Karpas-422 (cell line): ENCODE measurements at regions not wholly inside any gene's neighbourhood (a gene's known extent, or its start where the extent isn't known, plus 50 kb on each side); places are given as distances from the start of the nearest gene placed in this dataset.

ENCODE experiments used
- DNase-seq: peaks from one replicate; pipeline ENCODE4 v3.0.0-alpha.2; 2015
- H2AFZ ChIP-seq: fragments of 200-600 bp; sonication (generic); 2 replicates; pipeline ENCODE4 v1.6.1; 2014; ENCODE audit warnings: antibody characterized with exemption, low read length, mixed read lengths
- H3K27ac ChIP-seq: fragments of 200-600 bp; sonication (generic); 2 replicates; pipeline ENCODE4 v1.5.1; 2014; ENCODE audit warnings: mild to moderate bottlenecking, low read length, moderate library complexity
- H3K27me3 ChIP-seq: fragments of 200-600 bp; sonication (generic); 2 replicates; pipeline ENCODE4 v1.6.1; 2014; ENCODE audit warnings: low read length, mixed read lengths
- H3K36me3 ChIP-seq: fragments of 200-600 bp; sonication (generic); 2 replicates; pipeline ENCODE4 v1.6.1; 2014; ENCODE audit warnings: low read length, mixed read lengths; ENCODE audit not compliant: insufficient read depth
- H3K4me1 ChIP-seq: fragments of 200-600 bp; sonication (generic); 2 replicates; pipeline ENCODE4 v1.6.1; 2014; ENCODE audit warnings: mild to moderate bottlenecking, low read length, mixed read lengths
- H3K4me2 ChIP-seq: fragments of 200-600 bp; sonication (generic); 2 replicates; pipeline ENCODE4 v1.6.1; 2014; ENCODE audit warnings: low read length, low read depth, mild to moderate bottlenecking; ENCODE audit not compliant: poor library complexity, severe bottlenecking
- H3K4me3 ChIP-seq: fragments of 200-600 bp; sonication (generic); 2 replicates; pipeline ENCODE4 v1.5.1; 2014; ENCODE audit warnings: mild to moderate bottlenecking, antibody characterized with exemption, low read length, mixed read lengths
- H3K79me2 ChIP-seq: fragments of 200-600 bp; sonication (generic); 2 replicates; pipeline ENCODE4 v1.6.1; 2014; ENCODE audit warnings: mild to moderate bottlenecking, low read length, mixed read lengths
- H3K9ac ChIP-seq: fragments of 200-600 bp; sonication (generic); 2 replicates; pipeline ENCODE4 v1.6.0; 2014; ENCODE audit warnings: low read length
- H3K9me2 ChIP-seq: fragments of 200-600 bp; sonication (generic), shearing (Covaris generic); replicated peaks from 2 replicates; pipeline ENCODE4 v1.6.0; 2014; ENCODE audit warnings: mild to moderate bottlenecking, low read length, moderate library complexity; ENCODE audit not compliant: insufficient read depth
- H3K9me3 ChIP-seq: fragments of 300-700, 200-600 bp; sonication (generic); 2 replicates; pipeline ENCODE4 v1.6.1; 2014; ENCODE audit warnings: low read length, mixed read lengths
- H4K20me1 ChIP-seq: fragments of 200-600 bp; sonication (generic); 2 replicates; pipeline ENCODE4 v1.6.1; 2014; ENCODE audit warnings: mild to moderate bottlenecking, antibody characterized with exemption, low read length, low read depth; ENCODE audit not compliant: insufficient read depth

DNA sequence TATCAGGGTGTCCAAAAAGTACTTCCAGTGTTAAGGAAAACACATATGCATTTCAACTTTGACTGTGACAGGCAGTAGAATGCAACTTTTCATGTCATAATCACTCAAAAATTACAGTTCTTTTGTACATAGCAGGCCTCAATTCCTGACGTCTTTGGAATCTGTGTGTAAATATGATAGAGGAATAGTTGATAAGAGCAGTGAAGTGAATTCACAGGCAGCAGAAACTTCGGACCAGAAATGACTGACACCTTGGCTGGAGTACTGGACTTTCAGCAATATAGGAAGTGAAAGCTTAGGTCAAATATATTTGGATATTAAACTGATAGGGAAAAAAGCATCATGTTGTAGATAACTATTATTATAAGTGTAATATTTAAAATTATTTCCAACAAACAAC is 1741.2 kb upstream of the PCDH20 start:
- Histone ChIP-seq H3K36me3 (no peaks in the 10 kb centered on the region), H3K9ac (no peak overlapping the region), H3K27ac (no peak overlapping the region), H4K20me1 (no peaks in the 10 kb centered on the region), H3K79me2 (no peaks in the 10 kb centered on the region), H3K4me1 (no peaks in the 10 kb centered on the region), H3K4me2 (no peak overlapping the region), H3K27me3 (no peaks in the 10 kb centered on the region), H3K9me2 (no peaks in the 10 kb centered on the region), H2AFZ (peak overlapping the region; percentile 87), H3K4me3 (no peak overlapping the region), H3K9me3 (no peaks in the 10 kb centered on the region)
- DNase-seq, result no peak

DNA sequence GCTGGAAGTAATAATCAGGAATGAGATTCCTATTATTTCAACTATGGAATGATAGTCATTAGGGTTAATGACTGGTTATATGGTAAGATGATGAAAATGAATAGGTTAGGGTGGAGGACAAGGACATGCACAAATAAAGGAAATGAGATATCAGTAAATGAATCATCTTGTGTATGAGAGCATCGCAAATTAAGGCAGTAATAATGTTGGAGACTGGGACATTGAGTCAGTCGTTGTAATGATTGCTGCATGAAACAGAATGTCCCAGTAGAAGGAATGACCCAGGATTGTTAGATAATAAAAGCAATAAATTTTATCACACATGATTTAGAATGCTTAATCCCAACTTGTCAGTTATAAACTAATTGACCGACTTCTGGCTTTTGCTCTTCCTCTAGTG is 1733.7 kb upstream of the PCDH20 start:
- no peaks in the 10 kb centered on the region for H3K79me2 ChIP-seq
- no peak overlapping the region for H3K4me3 ChIP-seq
- no peak for DNase-seq
- no peaks in the 10 kb centered on the region for H3K4me1 ChIP-seq
- no peaks in the 10 kb centered on the region for H3K27me3 ChIP-seq
- H3K27ac ChIP-seq, result no peak overlapping the region
- H3K9ac ChIP-seq, result no peak overlapping the region
- no peaks in the 10 kb centered on the region for H3K36me3 ChIP-seq
- no peaks in the 10 kb centered on the region; the same call in none of the 2 replicates for H3K9me3 ChIP-seq
- H4K20me1 ChIP-seq, result no peaks in the 10 kb centered on the region
- no peak overlapping the region for H3K4me2 ChIP-seq
- H2AFZ ChIP-seq, result no peak overlapping the region
- no peaks in the 10 kb centered on the region for H3K9me2 ChIP-seq

DNA sequence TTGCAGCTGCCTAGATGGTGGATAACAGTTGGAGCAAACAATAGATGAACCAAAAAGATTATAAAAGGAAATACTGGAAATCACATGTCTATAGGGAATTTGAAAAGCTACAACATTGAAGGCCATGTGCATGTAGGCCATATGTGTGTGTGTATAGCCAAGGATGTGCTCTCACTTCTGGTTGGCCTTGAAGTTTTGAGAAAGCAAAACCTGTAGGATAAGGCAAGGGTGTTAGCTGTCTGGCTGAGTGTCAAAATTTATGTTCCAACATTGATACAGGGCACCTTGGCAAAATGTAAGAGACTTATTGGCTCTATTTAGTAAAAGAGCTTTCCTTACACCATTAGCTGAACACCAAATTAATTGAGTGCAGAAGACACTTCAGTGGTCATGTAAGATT is 1723.6 kb upstream of the PCDH20 start:
- Histone ChIP-seq H2AFZ (peak overlapping the region; percentile 67; the same call in 1 of the 2 replicates), H3K4me3 (no peak overlapping the region), H3K36me3 (no peaks in the 10 kb centered on the region), H3K9me2 (no peaks in the 10 kb centered on the region), H3K27ac (no peak overlapping the region), H3K79me2 (no peaks in the 10 kb centered on the region), H3K4me2 (no peak overlapping the region), H3K9me3 (peaks cover 6% of the 10 kb centered on the region; the same call in 1 of the 2 replicates), H3K4me1 (no peaks in the 10 kb centered on the region), H3K9ac (no peak overlapping the region), H4K20me1 (no peaks in the 10 kb centered on the region), H3K27me3 (no peaks in the 10 kb centered on the region)
- no peak for DNase-seq

DNA sequence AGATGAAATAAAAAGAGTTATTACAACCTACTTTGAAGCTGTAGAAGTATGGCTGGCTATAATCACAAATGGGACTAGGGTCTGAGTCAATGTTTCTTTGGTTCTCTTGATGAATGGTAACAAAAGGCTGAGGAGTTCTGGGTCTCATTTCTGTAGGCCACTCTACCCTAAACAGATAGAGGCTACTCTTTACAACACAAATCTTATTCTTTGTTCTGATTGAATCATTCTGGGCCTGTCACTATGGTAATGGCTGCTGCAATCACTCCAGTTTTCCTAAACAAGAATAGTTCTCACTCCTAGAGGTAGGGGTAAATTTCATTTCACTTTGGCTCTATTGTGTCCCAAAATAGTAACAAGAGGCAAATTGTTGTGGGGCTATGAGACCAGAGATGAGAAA is 1714.3 kb upstream of the PCDH20 start:
- no peak for DNase-seq
- no peaks in the 10 kb centered on the region for H3K79me2 ChIP-seq
- H3K36me3 ChIP-seq, result no peaks in the 10 kb centered on the region
- H3K27ac ChIP-seq, result no peak overlapping the region
- H3K27me3 ChIP-seq, result no peaks in the 10 kb centered on the region
- H4K20me1 ChIP-seq, result no peaks in the 10 kb centered on the region
- no peaks in the 10 kb centered on the region for H3K9me2 ChIP-seq
- H2AFZ ChIP-seq, result no peak overlapping the region
- no peak overlapping the region for H3K9ac ChIP-seq
- H3K9me3 ChIP-seq, result no peaks in the 10 kb centered on the region
- no peak overlapping the region for H3K4me2 ChIP-seq
- H3K4me3 ChIP-seq, result no peak overlapping the region
- no peaks in the 10 kb centered on the region for H3K4me1 ChIP-seq

DNA sequence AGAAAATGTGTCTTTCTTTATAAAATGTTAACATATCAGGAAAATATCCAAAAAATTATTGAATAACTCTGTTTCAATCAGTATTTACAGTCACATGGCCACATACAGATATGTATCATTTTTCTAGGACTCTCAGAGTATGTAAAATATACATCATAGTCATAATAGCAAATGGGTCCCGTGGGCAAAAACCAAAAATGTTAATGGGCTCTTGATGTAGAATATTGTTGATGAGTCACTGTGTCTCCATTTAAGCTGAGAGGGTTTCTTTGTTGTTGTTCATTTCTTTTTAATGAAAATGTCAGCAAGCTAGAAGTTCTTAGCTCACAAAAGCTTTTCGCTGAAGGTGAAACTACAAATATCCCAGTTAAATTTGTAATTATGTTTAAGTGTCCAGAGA is 1713.1 kb upstream of the PCDH20 start:
- DNase-seq, result no peak
- Histone ChIP-seq H3K4me3 (no peak overlapping the region), H3K4me2 (no peak overlapping the region), H3K79me2 (no peaks in the 10 kb centered on the region), H4K20me1 (no peaks in the 10 kb centered on the region), H3K9ac (no peak overlapping the region), H3K27me3 (no peaks in the 10 kb centered on the region), H3K9me3 (no peaks in the 10 kb centered on the region), H3K9me2 (no peaks in the 10 kb centered on the region), H3K4me1 (no peaks in the 10 kb centered on the region), H3K27ac (no peak overlapping the region), H3K36me3 (no peaks in the 10 kb centered on the region), H2AFZ (no peak overlapping the region)

DNA sequence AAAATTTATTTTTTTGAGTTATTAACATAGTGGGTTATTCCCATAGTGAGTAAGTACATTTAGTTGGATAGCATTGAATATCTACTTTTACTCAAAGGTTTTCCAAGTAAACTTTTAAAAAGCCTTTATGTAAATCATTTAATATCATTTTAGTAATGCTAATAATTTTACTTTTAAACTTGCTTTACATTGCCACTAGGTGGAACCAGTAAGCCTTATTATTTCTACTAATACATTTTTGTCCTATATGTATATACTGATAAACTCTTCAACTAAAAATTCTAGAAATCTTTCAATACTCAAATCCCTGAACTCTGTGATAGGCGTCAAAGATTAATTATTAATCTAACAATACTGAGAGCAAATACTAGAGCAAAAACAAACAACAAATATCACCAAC is 1709.2 kb upstream of the PCDH20 start:
- no peaks in the 10 kb centered on the region for H3K27me3 ChIP-seq
- no peaks in the 10 kb centered on the region for H3K4me1 ChIP-seq
- H3K36me3 ChIP-seq, result no peaks in the 10 kb centered on the region
- H3K4me3 ChIP-seq, result no peak overlapping the region
- no peaks in the 10 kb centered on the region for H3K79me2 ChIP-seq
- no peaks in the 10 kb centered on the region for H4K20me1 ChIP-seq
- no peak overlapping the region for H3K9ac ChIP-seq
- DNase-seq, result peak; percentile 79
- no peak overlapping the region for H2AFZ ChIP-seq
- H3K4me2 ChIP-seq, result no peak overlapping the region
- no peaks in the 10 kb centered on the region for H3K9me2 ChIP-seq
- H3K27ac ChIP-seq, result no peak overlapping the region
- H3K9me3 ChIP-seq, result no peaks in the 10 kb centered on the region

DNA sequence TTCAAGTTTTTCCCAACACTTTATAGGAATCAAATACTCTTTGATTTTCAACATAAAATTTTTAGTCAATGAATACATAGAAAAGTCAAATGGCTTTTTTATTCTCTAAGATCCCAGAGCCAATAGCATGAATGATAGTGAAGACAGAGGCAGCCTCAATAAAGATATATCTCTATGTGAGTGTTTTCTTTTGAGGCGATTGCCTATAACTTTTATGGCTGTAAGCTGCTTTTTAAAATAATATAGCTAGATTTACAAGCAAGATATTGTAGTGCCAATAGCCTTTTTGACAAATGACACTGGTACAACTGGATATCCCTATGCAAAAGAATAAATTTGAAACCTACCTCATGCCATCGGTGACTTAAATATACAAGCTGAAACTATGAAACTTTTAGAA is 1705.2 kb upstream of the PCDH20 start:
- no peak for DNase-seq
- H3K4me1 ChIP-seq, result no peaks in the 10 kb centered on the region
- no peaks in the 10 kb centered on the region for H3K27me3 ChIP-seq
- H3K79me2 ChIP-seq, result no peaks in the 10 kb centered on the region
- H4K20me1 ChIP-seq, result no peaks in the 10 kb centered on the region
- no peak overlapping the region for H3K27ac ChIP-seq
- H3K36me3 ChIP-seq, result no peaks in the 10 kb centered on the region
- no peak overlapping the region for H2AFZ ChIP-seq
- no peak overlapping the region for H3K4me3 ChIP-seq
- H3K4me2 ChIP-seq, result no peak overlapping the region
- no peaks in the 10 kb centered on the region for H3K9me2 ChIP-seq
- no peak overlapping the region for H3K9ac ChIP-seq
- no peaks in the 10 kb centered on the region for H3K9me3 ChIP-seq

DNA sequence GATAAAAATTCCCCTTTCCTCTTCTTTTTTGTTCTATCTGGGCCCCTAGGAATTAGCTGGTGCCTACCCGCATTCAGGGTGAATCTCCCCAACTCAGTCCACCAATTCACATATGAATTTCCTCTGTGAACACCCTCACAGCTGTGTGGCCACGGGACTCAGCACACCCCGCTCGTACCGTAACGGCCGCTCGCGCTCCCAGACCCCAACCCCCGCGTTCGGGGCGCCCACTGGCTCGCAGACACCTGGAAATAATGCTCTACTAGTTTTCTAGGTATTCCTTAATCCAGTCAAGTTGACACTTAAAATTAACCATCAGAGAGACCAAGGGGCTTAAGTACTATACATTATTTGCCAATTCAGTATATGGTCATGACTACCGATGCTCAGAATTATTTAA is 1702.1 kb upstream of the PCDH20 start:
- H4K20me1 ChIP-seq, result no peaks in the 10 kb centered on the region
- DNase-seq, result no peak
- no peak overlapping the region for H3K27ac ChIP-seq
- no peak overlapping the region for H3K4me3 ChIP-seq
- H3K27me3 ChIP-seq, result no peaks in the 10 kb centered on the region
- H3K9me3 ChIP-seq, result no peaks in the 10 kb centered on the region
- no peak overlapping the region for H3K9ac ChIP-seq
- no peaks in the 10 kb centered on the region for H3K9me2 ChIP-seq
- no peak overlapping the region for H2AFZ ChIP-seq
- H3K4me1 ChIP-seq, result no peaks in the 10 kb centered on the region
- H3K4me2 ChIP-seq, result no peak overlapping the region
- no peaks in the 10 kb centered on the region for H3K79me2 ChIP-seq
- H3K36me3 ChIP-seq, result no peaks in the 10 kb centered on the region

DNA sequence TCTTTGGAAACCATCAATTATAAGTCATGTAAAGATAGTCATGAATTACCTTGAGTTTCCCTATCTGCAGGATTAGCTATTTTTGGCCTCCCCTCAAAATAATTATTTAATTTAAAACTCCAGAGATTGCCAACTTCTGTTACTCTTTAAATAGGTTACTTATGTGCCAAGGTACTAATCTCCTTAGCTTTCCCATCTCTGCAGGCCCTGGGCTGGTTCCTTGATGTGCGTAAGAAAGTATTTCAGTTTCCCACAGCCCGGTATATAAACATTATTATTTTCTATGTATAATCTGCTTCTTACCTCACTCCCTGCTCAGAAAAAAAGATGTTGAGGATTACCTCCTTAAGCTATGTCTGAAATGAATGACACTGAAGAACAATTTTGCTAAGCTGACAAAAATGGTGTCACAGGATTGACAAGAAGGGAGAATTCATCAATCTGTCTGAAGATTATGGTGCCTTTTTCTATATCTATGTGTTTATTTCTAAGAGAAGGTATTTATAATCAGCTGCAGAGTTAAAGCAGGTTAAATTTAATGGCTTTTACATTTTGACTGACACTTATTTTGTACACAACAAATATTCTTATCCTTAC is 1697.2 kb upstream of the PCDH20 start:
- Histone ChIP-seq H3K4me3 (no peak overlapping the region), H3K9me2 (no peaks in the 10 kb centered on the region), H3K79me2 (no peaks in the 10 kb centered on the region), H3K4me2 (no peak overlapping the region), H4K20me1 (no peaks in the 10 kb centered on the region), H3K27me3 (no peaks in the 10 kb centered on the region), H3K9ac (no peak overlapping the region), H3K27ac (no peak overlapping the region), H3K9me3 (no peaks in the 10 kb centered on the region), H3K4me1 (no peaks in the 10 kb centered on the region), H3K36me3 (no peaks in the 10 kb centered on the region), H2AFZ (no peak overlapping the region)
- DNase-seq, result no peak
